Breast epithelium (tissue), 4 donors: ENCODE measurements at regions not wholly inside any gene's neighbourhood (a gene's known extent, or its start where the extent isn't known, plus 50 kb on each side); places are given as distances from the start of the nearest gene placed in this dataset.

Experiments
- DNase-seq, 2 donors: peaks; one replicate each; pipeline ENCODE4 v3.0.0-alpha.2; 2019; ENCODE audit warnings: low spot score in 2 of 2
- H3K27ac ChIP-seq, 2 donors: fragments of 200-600 bp; sonication (generic) in 1 of 2; one replicate each; pipeline ENCODE4 v1.5.1; 2016 to 2019; ENCODE audit warnings: mild to moderate bottlenecking in 1 of 2
- H3K27me3 ChIP-seq, 2 donors: fragments of 200-600 bp; sonication (generic) in 1 of 2; one replicate each; pipeline versions ENCODE4 v1.5.1 to v1.6.0; 2017 to 2019; ENCODE audit warnings: control low read depth in 1 of 2, mild to moderate bottlenecking in 1 of 2
- H3K36me3 ChIP-seq: fragments of 200-600 bp; one replicate; pipeline ENCODE4 v1.5.1; 2019
- H3K4me1 ChIP-seq, 2 donors: fragments of 200-600 bp; sonication (generic); one replicate each; pipeline ENCODE4 v1.5.1; 2016 to 2019; ENCODE audit warnings: control low read depth in 1 of 2
- H3K4me3 ChIP-seq, 3 donors: fragments of 200-600 bp; sonication (generic); 1 replicate in 2 of 3; 2 replicates in 1 of 3; pipeline ENCODE4 v1.5.1; 2016 to 2019; ENCODE audit warnings: mild to moderate bottlenecking in 3 of 3, moderate library complexity in 2 of 3
- H3K9me3 ChIP-seq, 2 donors: fragments of 200-600 bp; sonication (generic) in 1 of 2; one replicate each; pipeline ENCODE4 v1.5.1; 2016 to 2019; ENCODE audit warnings: control low read depth in 1 of 2
- CTCF ChIP-seq, 3 donors: fragments of 450-650 bp; IDR thresholded peaks; one replicate each; pipeline ENCODE4 v1.5.1; 2016 to 2017; ENCODE audit warnings: antibody characterized with exemption in 3 of 3, mild to moderate bottlenecking in 3 of 3, moderate library complexity in 3 of 3
- POLR2A ChIP-seq: fragments of 450-650 bp; IDR thresholded peaks from one replicate; pipeline ENCODE4 v1.6.1; 2016; ENCODE audit warnings: antibody characterized with exemption, mild to moderate bottlenecking, moderate library complexity
- POLR2AphosphoS5 ChIP-seq, 3 donors: sonication (generic); formaldehyde crosslinking; IDR thresholded peaks; one replicate each; pipeline ENCODE4 v1.6.1; 2017; ENCODE audit warnings: antibody characterized with exemption in 3 of 3
- intact Hi-C: fragments of 100-400 bp; cut with DNase I; formaldehyde crosslinking; loops from one replicate; pipeline ENCODE4 v1.15.1; 2023; ENCODE audit warnings: low total_unique reads

- no peaks in the 10 kb centered on the region for H3K4me1 ChIP-seq
- no peaks in the 10 kb centered on the region for H3K9me3 ChIP-seq
Measured at GRCh38 chr5:165119175-165119574, 1613.8 kb downstream of the MAT2B start.

GRCh38 chr5:165126598-165126997 lies 1621.2 kb downstream of the MAT2B start:
- TF ChIP-seq CTCF (IDR thresholded peaks at IDR 0.05) (no peak), POLR2A (no peak), POLR2AphosphoS5 (IDR thresholded peaks at IDR 0.05) (no peak)

More at GRCh38 chr5:165119175-165119574, 1613.8 kb downstream of the MAT2B start:
- intact Hi-C loops, result no loop called here
- no peaks in the 10 kb centered on the region for H3K36me3 ChIP-seq
- no peak for TF ChIP-seq POLR2AphosphoS5 (IDR thresholded peaks at IDR 0.05)
- TF ChIP-seq POLR2A, result no peak
- TF ChIP-seq CTCF (IDR thresholded peaks at IDR 0.05), result no peak
- H3K27me3 ChIP-seq, result no peaks in the 10 kb centered on the region
- H3K4me3 ChIP-seq, result no peak overlapping the region
- no peak overlapping the region for H3K27ac ChIP-seq
- no peak for DNase-seq

GRCh38 chr5:165127941-165128340 lies 1622.5 kb downstream of the MAT2B start:
- no peak overlapping the region for H3K27ac ChIP-seq
- H3K4me3 ChIP-seq, result no peak overlapping the region
- H3K9me3 ChIP-seq, result no peaks in the 10 kb centered on the region
- no peaks in the 10 kb centered on the region for H3K36me3 ChIP-seq
- H3K27me3 ChIP-seq, result no peaks in the 10 kb centered on the region
- H3K4me1 ChIP-seq, result no peaks in the 10 kb centered on the region
- intact Hi-C loops, result no loop called here
- no peak for TF ChIP-seq POLR2AphosphoS5 (IDR thresholded peaks at IDR 0.05)
- no peak for TF ChIP-seq POLR2A
- no peak for TF ChIP-seq CTCF (IDR thresholded peaks at IDR 0.05)
- DNase-seq, result no peak

More at GRCh38 chr5:165126598-165126997, 1621.2 kb downstream of the MAT2B start:
- intact Hi-C loops, result no loop called here
- Histone ChIP-seq H3K36me3 (no peaks in the 10 kb centered on the region), H3K27me3 (no peaks in the 10 kb centered on the region), H3K4me1 (no peaks in the 10 kb centered on the region), H3K27ac (no peak overlapping the region), H3K4me3 (no peak overlapping the region), H3K9me3 (no peaks in the 10 kb centered on the region)
- DNase-seq, result no peak

GRCh38 chr5:165130656-165131055 lies 1625.2 kb downstream of the MAT2B start:
- H3K4me3 ChIP-seq, result no peak overlapping the region
- TF ChIP-seq POLR2A (no peak), CTCF (IDR thresholded peaks at IDR 0.05) (no peak), POLR2AphosphoS5 (IDR thresholded peaks at IDR 0.05) (no peak)

GRCh38 chr5:165134155-165134554 lies 1628.7 kb downstream of the MAT2B start:
- no peaks in the 10 kb centered on the region for H3K4me1 ChIP-seq
- H3K27me3 ChIP-seq, result no peaks in the 10 kb centered on the region
- no peak for DNase-seq
- H3K36me3 ChIP-seq, result no peaks in the 10 kb centered on the region
- no peak for TF ChIP-seq POLR2A
- TF ChIP-seq POLR2AphosphoS5 (IDR thresholded peaks at IDR 0.05), result no peak
- TF ChIP-seq CTCF (IDR thresholded peaks at IDR 0.05), result no peak
- no peak overlapping the region for H3K27ac ChIP-seq
- intact Hi-C loops, result no loop called here
- H3K9me3 ChIP-seq, result no peaks in the 10 kb centered on the region
- H3K4me3 ChIP-seq, result no peak overlapping the region

More at GRCh38 chr5:165130656-165131055, 1625.2 kb downstream of the MAT2B start:
- Histone ChIP-seq H3K27ac (no peak overlapping the region), H3K9me3 (no peaks in the 10 kb centered on the region), H3K4me1 (no peaks in the 10 kb centered on the region), H3K27me3 (no peaks in the 10 kb centered on the region), H3K36me3 (no peaks in the 10 kb centered on the region)
- intact Hi-C loops, result no loop called here
- no peak for DNase-seq
